Activated CD4-positive, alpha-beta T cell treated with anti-CD3 and anti-CD28 coated beads for 36 hours (primary cell): ENCODE measurements at regions not wholly inside any gene's neighbourhood (a gene's known extent, or its start where the extent isn't known, plus 50 kb on each side); places are given as distances from the start of the nearest gene placed in this dataset.
"Not testable (repeated sequence)": the region's sequence is repeated elsewhere in the genome, so short reads cannot be mapped to it uniquely, and the experiment has no call there.

Experiments used
- ATAC-seq: fragments of 200-7000 bp; cut with Tn5 transposase; one replicate; pipeline ENCODE4 v1.10.0; 2021; ENCODE audit warnings: mild to moderate bottlenecking, moderate library complexity
- CTCF ChIA-PET: fragments of 350-600 bp; sonication (Branson Sonifier 250); formaldehyde crosslinking; loops from one replicate; lab custom pipeline; 2021; ENCODE audit warnings: antibody characterized with exemption; lab: Charles Lee
- POLR2A ChIA-PET: fragments of 350-600 bp; sonication (Branson Sonifier 250); formaldehyde crosslinking; loops from one replicate; lab custom pipeline; 2021; ENCODE audit warnings: antibody characterized with exemption, inconsistent platforms; lab: Charles Lee
- DNase-seq: peaks from one replicate; pipeline ENCODE4 v3.0.0-alpha.2; 2020
- H3K27ac Mint-ChIP-seq: one replicate; pipeline ENCODE4 v1.8.0; 2021; ENCODE audit warnings: mixed read lengths
- H3K27me3 Mint-ChIP-seq: one replicate; pipeline ENCODE4 v1.8.0; 2021; ENCODE audit warnings: mixed read lengths
- H3K36me3 Mint-ChIP-seq: one replicate; pipeline ENCODE4 v1.8.0; 2021; ENCODE audit warnings: low read depth, mixed read lengths
- H3K4me1 Mint-ChIP-seq: one replicate; pipeline ENCODE4 v1.8.0; 2021; ENCODE audit warnings: mixed read lengths
- H3K4me3 Mint-ChIP-seq: one replicate; pipeline ENCODE4 v1.8.0; 2021; ENCODE audit warnings: mild to moderate bottlenecking, moderate library complexity, mixed read lengths
- H3K9me3 Mint-ChIP-seq: one replicate; pipeline ENCODE4 v1.8.0; 2021; ENCODE audit warnings: low read depth, mixed read lengths
- intact Hi-C, 2 experiments: fragments of 100-400 bp; cut with DNase I in 1 of 2; cut with micrococcal nuclease in 1 of 2; formaldehyde crosslinking; loops; one replicate each; pipeline versions ENCODE4 v1.14.2 to v1.15.1; 2022 to 2024; cut with DNase I, micrococcal nuclease

DNA sequence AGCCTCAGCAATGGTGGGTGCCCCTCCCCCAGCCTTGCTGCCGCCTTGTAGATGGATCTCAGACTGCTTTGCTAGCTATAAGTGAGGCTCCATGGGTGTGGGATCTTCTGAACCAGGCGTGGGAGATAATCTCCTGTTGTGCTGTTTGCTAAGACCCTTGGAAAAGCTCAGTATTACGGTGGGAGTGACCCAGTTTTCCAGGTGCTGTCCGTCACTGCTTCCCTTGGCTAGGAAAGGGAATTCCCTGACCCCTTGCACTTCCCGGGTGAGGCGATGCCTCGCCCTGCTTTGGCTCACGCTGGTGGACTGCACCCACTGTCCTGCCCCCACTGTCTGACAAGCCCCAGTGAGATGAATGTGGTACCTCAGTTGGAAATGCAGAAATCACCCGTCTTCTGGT lies 411.2 kb downstream of the RAB38 start:
- H3K36me3 Mint-ChIP-seq, DNase-seq, H3K27me3 Mint-ChIP-seq, H3K4me1 Mint-ChIP-seq, H3K4me3 Mint-ChIP-seq, intact Hi-C loops, CTCF ChIA-PET, H3K27ac Mint-ChIP-seq, ATAC-seq, POLR2A ChIA-PET, H3K9me3 Mint-ChIP-seq: not testable (repeated sequence)

GRCh38 chr11:87754685-87755084 lies 420.6 kb downstream of the RAB38 start:
- CTCF ChIA-PET: no interaction called here
- Mint-ChIP-seq H3K4me1 (no peaks in the 10 kb centered on the region), H3K27ac (no peak overlapping the region), H3K9me3 (peaks cover 1% of the 10 kb centered on the region), H3K27me3 (no peaks in the 10 kb centered on the region), H3K36me3 (no peaks in the 10 kb centered on the region), H3K4me3 (no peak overlapping the region)
- POLR2A ChIA-PET: no interaction called here
- DNase-seq: no peak
- no peak for ATAC-seq
- intact Hi-C loops: no loop called here

DNA sequence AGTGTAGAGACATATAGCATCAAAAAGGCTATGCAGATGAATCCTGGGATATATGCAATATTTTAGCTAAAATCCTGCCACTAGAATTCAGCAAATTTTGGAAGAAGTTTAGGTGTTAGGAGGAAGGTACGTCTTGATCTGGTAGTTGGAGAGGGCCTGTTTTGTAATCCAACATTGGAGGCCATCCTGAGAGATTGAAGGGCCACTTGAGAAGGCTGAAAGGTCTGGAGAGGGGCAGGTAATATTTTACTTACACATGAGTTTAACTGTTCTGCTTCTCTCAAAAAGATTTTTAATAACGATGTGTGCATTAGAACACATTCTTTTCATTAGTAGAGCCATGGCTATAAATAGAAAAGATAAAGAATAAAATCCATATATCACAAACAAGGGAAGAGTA lies 422.1 kb downstream of the RAB38 start:
- no peaks in the 10 kb centered on the region for H3K9me3 Mint-ChIP-seq

DNA sequence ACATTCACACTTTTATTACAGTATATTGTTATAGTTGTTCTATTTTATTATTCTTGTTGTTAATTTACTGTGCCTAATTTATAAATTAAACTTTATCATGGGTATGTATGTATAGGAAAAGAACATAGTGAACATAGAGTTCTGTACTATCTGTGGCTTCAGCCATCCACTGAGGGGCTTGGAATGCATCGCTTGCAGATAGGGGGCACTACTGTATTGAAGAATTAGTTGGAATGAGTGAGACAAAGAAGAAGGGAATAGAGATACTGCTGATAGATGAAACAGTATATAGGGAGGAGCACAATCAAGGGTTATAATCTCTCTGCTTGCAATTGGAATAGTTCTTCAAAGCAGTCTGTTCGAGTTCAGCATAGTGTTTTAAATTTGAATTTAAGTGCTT lies 432.2 kb downstream of the RAB38 start:
- intact Hi-C loops: no loop called here
- ATAC-seq (no peak), DNase-seq (no peak)
- H3K4me3 Mint-ChIP-seq: no peak overlapping the region
- no peaks in the 10 kb centered on the region for H3K27me3 Mint-ChIP-seq
- H3K36me3 Mint-ChIP-seq: no peaks in the 10 kb centered on the region
- no peak overlapping the region for H3K27ac Mint-ChIP-seq
- POLR2A ChIA-PET: no interaction called here
- H3K9me3 Mint-ChIP-seq: no peaks in the 10 kb centered on the region
- CTCF ChIA-PET: no interaction called here
- no peaks in the 10 kb centered on the region for H3K4me1 Mint-ChIP-seq

More for the DNA sequence above, 422.1 kb downstream of the RAB38 start:
- DNase-seq (no peak), ATAC-seq (no peak)
- no peaks in the 10 kb centered on the region for H3K27me3 Mint-ChIP-seq
- POLR2A ChIA-PET: no interaction called here
- H3K4me1 Mint-ChIP-seq: no peaks in the 10 kb centered on the region
- no peak overlapping the region for H3K4me3 Mint-ChIP-seq
- no peak overlapping the region for H3K27ac Mint-ChIP-seq
- H3K36me3 Mint-ChIP-seq: no peaks in the 10 kb centered on the region
- CTCF ChIA-PET: no interaction called here
- intact Hi-C loops: no loop called here

DNA sequence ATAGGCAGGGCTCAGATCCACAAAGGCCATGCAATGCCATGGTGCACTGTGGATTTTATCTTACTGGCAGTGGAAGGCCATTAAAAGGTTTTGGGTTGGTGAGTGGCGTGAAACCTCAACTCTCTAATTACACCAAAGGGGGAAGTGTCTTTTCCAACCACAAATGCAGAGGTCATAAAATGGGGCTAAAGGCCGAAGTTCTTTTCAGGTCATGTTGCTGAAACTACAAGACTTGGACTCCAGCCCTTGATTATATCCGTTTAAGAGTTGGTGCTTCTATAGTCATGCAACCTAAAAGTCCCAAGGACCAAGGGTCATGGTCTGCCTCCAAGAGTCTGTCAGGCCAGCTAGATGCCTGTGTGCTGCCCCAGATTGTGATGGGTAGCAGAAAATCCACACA lies 434.3 kb downstream of the RAB38 start:
- Mint-ChIP-seq H3K4me1 (no peaks in the 10 kb centered on the region), H3K27ac (no peak overlapping the region), H3K36me3 (no peaks in the 10 kb centered on the region), H3K9me3 (no peaks in the 10 kb centered on the region), H3K4me3 (no peak overlapping the region), H3K27me3 (no peaks in the 10 kb centered on the region)
- ATAC-seq (no peak), DNase-seq (no peak)
- POLR2A ChIA-PET: no interaction called here
- CTCF ChIA-PET: interaction anchor here (1.1 kb wide), 1 partner anchor 13 kb away, joined by 3 read pairs; no protein-coding TSS in a partner anchor
- intact Hi-C loops: no loop called here

GRCh38 chr11:87740451-87740850 lies 434.8 kb downstream of the RAB38 start:
- POLR2A ChIA-PET: no interaction called here
- DNase-seq: no peak
- no peak overlapping the region for H3K4me3 Mint-ChIP-seq
- intact Hi-C loops: no loop called here
- no peaks in the 10 kb centered on the region for H3K27me3 Mint-ChIP-seq
- H3K4me1 Mint-ChIP-seq: no peaks in the 10 kb centered on the region
- ATAC-seq: no peak
- H3K27ac Mint-ChIP-seq: no peak overlapping the region
- no peaks in the 10 kb centered on the region for H3K9me3 Mint-ChIP-seq
- no peaks in the 10 kb centered on the region for H3K36me3 Mint-ChIP-seq
- CTCF ChIA-PET: no interaction called here

GRCh38 chr11:87739766-87740165 lies 435.5 kb downstream of the RAB38 start:
- H3K27ac Mint-ChIP-seq: no peak overlapping the region
- ATAC-seq (no peak), DNase-seq (no peak)
- ChIA-PET POLR2A (no interaction called here), CTCF (no interaction called here)
- H3K4me1 Mint-ChIP-seq: no peaks in the 10 kb centered on the region
- H3K9me3 Mint-ChIP-seq: no peaks in the 10 kb centered on the region
- no peak overlapping the region for H3K4me3 Mint-ChIP-seq
- H3K36me3 Mint-ChIP-seq: no peaks in the 10 kb centered on the region
- intact Hi-C loops: no loop called here
- no peaks in the 10 kb centered on the region for H3K27me3 Mint-ChIP-seq

DNA sequence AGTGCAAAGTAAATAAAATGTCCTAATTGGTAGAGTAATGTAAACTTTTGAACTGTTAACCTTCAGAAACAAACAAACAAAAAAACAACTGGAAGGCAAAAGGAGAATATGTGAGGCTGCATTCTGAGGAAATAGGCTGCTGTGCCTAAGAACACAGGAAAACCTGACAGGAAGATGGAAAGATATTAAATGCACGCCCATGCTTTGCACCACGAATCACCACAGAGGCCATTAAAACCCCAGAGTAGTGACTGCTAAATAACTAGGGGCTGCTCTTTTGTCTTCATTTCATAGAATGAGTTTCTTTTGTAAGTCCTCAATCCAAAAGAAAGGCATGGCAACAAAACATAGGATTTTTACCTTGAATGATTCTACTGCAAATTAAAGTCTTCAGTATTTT lies 436.0 kb downstream of the RAB38 start:
- no peaks in the 10 kb centered on the region for H3K4me1 Mint-ChIP-seq
- DNase-seq (no peak), ATAC-seq (no peak)
- intact Hi-C loops: no loop called here
- ChIA-PET POLR2A (no interaction called here), CTCF (no interaction called here)
- H3K9me3 Mint-ChIP-seq: no peaks in the 10 kb centered on the region
- H3K27me3 Mint-ChIP-seq: no peaks in the 10 kb centered on the region
- H3K4me3 Mint-ChIP-seq: no peak overlapping the region
- H3K27ac Mint-ChIP-seq: no peak overlapping the region
- no peaks in the 10 kb centered on the region for H3K36me3 Mint-ChIP-seq

GRCh38 chr11:87736928-87737327 lies 438.3 kb downstream of the RAB38 start:
- H3K4me3 Mint-ChIP-seq: no peak overlapping the region
- ATAC-seq (no peak), DNase-seq (no peak)
- H3K27me3 Mint-ChIP-seq: no peaks in the 10 kb centered on the region
- ChIA-PET POLR2A (no interaction called here), CTCF (no interaction called here)
- no peak overlapping the region for H3K27ac Mint-ChIP-seq
- intact Hi-C loops: no loop called here
- no peaks in the 10 kb centered on the region for H3K4me1 Mint-ChIP-seq
- H3K36me3 Mint-ChIP-seq: no peaks in the 10 kb centered on the region
- H3K9me3 Mint-ChIP-seq: no peaks in the 10 kb centered on the region

- Mint-ChIP-seq H3K27ac (no peak overlapping the region), H3K27me3 (peaks cover 3% of the 10 kb centered on the region), H3K4me1 (no peaks in the 10 kb centered on the region), H3K4me3 (no peak overlapping the region), H3K36me3 (no peaks in the 10 kb centered on the region), H3K9me3 (peaks cover 5% of the 10 kb centered on the region)
- ChIA-PET CTCF (no interaction called here), POLR2A (no interaction called here)
- DNase-seq: no peak
- intact Hi-C loops: loop anchor here in 1 of 2 experiments (10.0 kb wide), 1 partner anchor 828 kb away; no protein-coding TSS in a partner anchor
- no peak for ATAC-seq
Measured at GRCh38 chr11:87726506-87726905, 448.7 kb downstream of the RAB38 start.

DNA sequence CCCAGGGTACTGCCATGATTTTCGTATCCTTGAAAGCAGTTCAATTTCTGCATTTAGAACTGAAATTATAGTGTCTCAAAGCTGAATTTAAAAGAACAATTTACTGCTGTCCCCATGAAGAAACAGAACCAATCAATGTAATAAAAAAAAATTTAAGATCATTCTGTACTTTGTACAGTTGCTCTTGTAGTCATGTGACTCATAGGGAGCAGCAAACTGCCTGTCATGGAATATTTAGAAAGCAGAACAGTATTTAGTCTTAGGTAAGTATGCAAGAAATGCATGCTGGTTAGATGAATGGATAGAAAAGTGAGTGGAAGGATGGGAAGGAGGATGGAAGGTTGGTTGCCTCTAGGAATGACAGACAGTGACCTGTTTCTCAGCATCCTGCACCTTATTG lies 450.9 kb downstream of the RAB38 start:
- CTCF ChIA-PET: interaction anchor here (0.7 kb wide), 1 partner anchor 687 kb away, joined by 6 read pairs; no protein-coding TSS in a partner anchor
- intact Hi-C loops: loop anchor here in 1 of 2 experiments (10.0 kb wide), 1 partner anchor 830 kb away; no protein-coding TSS in a partner anchor
- H3K36me3 Mint-ChIP-seq: no peaks in the 10 kb centered on the region
- H3K9me3 Mint-ChIP-seq: no peaks in the 10 kb centered on the region
- H3K27ac Mint-ChIP-seq: no peak overlapping the region
- no peak for DNase-seq
- POLR2A ChIA-PET: no interaction called here
- no peak for ATAC-seq
- H3K4me3 Mint-ChIP-seq: no peak overlapping the region
- H3K4me1 Mint-ChIP-seq: no peaks in the 10 kb centered on the region
- peaks cover 3% of the 10 kb centered on the region for H3K27me3 Mint-ChIP-seq

- H3K36me3 Mint-ChIP-seq: no peaks in the 10 kb centered on the region
- H3K27me3 Mint-ChIP-seq: peaks cover 3% of the 10 kb centered on the region
- DNase-seq (peak; percentile 21), ATAC-seq (no peak)
- H3K4me1 Mint-ChIP-seq: no peaks in the 10 kb centered on the region
- POLR2A ChIA-PET: no interaction called here
- intact Hi-C loops: loop anchor here in 1 of 2 experiments (10.0 kb wide), 1 partner anchor 832 kb away; no protein-coding TSS in a partner anchor
- no peak overlapping the region for H3K27ac Mint-ChIP-seq
- no peaks in the 10 kb centered on the region for H3K9me3 Mint-ChIP-seq
- no peak overlapping the region for H3K4me3 Mint-ChIP-seq
- CTCF ChIA-PET: interaction anchor here (1.0 to 2.1 kb wide), 2 partner anchors 9 to 828 kb away, joined by 3 to 5 read pairs; no protein-coding TSS in a partner anchor
Measured at GRCh38 chr11:87722756-87723565, 452.3 kb downstream of the RAB38 start.
